ENCODE measurements at regions not wholly inside any gene's neighbourhood (a gene's known extent, or its start where the extent isn't known, plus 50 kb on each side); places are given as distances from the start of the nearest gene placed in this dataset.

- ChIA-PET CTCF (interaction anchor here (1.0 to 1.2 kb wide), 2 partner anchors 15 to 35 kb away, joined by 3 to 4 read pairs; no protein-coding TSS in a partner anchor), POLR2A (interaction anchor here (0.6 kb wide), 1 partner anchor 401 kb away, joined by 3 read pairs; no protein-coding TSS in a partner anchor)
- H3K4me1 Mint-ChIP-seq = peaks cover 19% of the 10 kb centered on the region
- ATAC-seq (no peak), DNase-seq (ENCODE audit: low spot score) (no peak)
- no peak overlapping the region for H3K27ac Mint-ChIP-seq
- TF ChIP-seq FOXJ3 (CRISPR knock-in tag; IDR thresholded peaks at IDR 0.05; ENCODE audit: borderline replicate concordance) (no peak), ZNF219 (CRISPR knock-in tag; IDR thresholded peaks at IDR 0.05; ENCODE audit: borderline replicate concordance) (no peak), CTCF (IDR thresholded peaks at IDR 0.05) (no peak), ELF4 (CRISPR knock-in tag; IDR thresholded peaks at IDR 0.05; ENCODE audit: low read depth) (no peak), RELA (CRISPR knock-in tag; IDR thresholded peaks at IDR 0.05; ENCODE audit: borderline replicate concordance) (no peak), ATF1 (CRISPR knock-in tag; IDR thresholded peaks at IDR 0.05) (no peak), ZNF423 (CRISPR knock-in tag; IDR thresholded peaks at IDR 0.05) (no peak), ARID4B (CRISPR knock-in tag; IDR thresholded peaks at IDR 0.05; ENCODE audit: borderline replicate concordance) (no peak), PRDM15 (CRISPR knock-in tag; IDR thresholded peaks at IDR 0.05) (no peak)
- H3K4me3 Mint-ChIP-seq = no peak overlapping the region
- peaks cover 7% of the 10 kb centered on the region for H3K9me3 Mint-ChIP-seq
- H3K27me3 Mint-ChIP-seq (ENCODE audit: low read depth) = no peaks in the 10 kb centered on the region
- peaks cover 13% of the 10 kb centered on the region for H3K36me3 Mint-ChIP-seq
Observed at GRCh38 chr17:72466606-72467005, 345.8 kb downstream of the SOX9 start.

GRCh38 chr17:72467841-72468653 is 347.2 kb downstream of the SOX9 start:
- H3K36me3 Mint-ChIP-seq = peaks cover 4% of the 10 kb centered on the region; the same call in 1 of the 2 replicates
- no peak for TF ChIP-seq CDX4 (CRISPR knock-in tag; IDR thresholded peaks at IDR 0.05; ENCODE audit: borderline replicate concordance)
- 0 out of 2 replicates have a peak, but pooled peaks have one; percentile 21 for TF ChIP-seq TP53 (CRISPR knock-in tag; IDR thresholded peaks at IDR 0.05)
- H3K9me3 Mint-ChIP-seq = no peaks in the 10 kb centered on the region
- ATAC-seq = peak; percentile 65
- no peak for DNase-seq (ENCODE audit: low spot score)
- H3K27ac Mint-ChIP-seq = no peak overlapping the region
- H3K27me3 Mint-ChIP-seq (ENCODE audit: low read depth) = no peaks in the 10 kb centered on the region
- no peak overlapping the region; the same call in 1 of the 2 replicates for H3K4me3 Mint-ChIP-seq
- POLR2A ChIA-PET = no interaction called here
- CTCF ChIA-PET = no interaction called here
- peaks cover 29% of the 10 kb centered on the region for H3K4me1 Mint-ChIP-seq

Data from WTC11 (cell line).